Neural cell (in vitro differentiated cells): ENCODE measurements at regions not wholly inside any gene's neighbourhood (a gene's known extent, or its start where the extent isn't known, plus 50 kb on each side); places are given as distances from the start of the nearest gene placed in this dataset.

Source experiments
- H2AFZ ChIP-seq: fragments of 200-600, 300-800 bp; sonication (generic), shearing (Covaris generic); 2 replicates; pipeline ENCODE4 v1.6.0; 2014; ENCODE audit warnings: low read depth, mild to moderate bottlenecking, antibody characterized with exemption, low read length, moderate library complexity
- H3F3A ChIP-seq: fragments of 200-600 bp; shearing (Covaris generic); 2 replicates; pipeline ENCODE4 v1.6.1; 2016; ENCODE audit warnings: mild to moderate bottlenecking, moderate library complexity, mixed read lengths, antibody characterized with exemption, low read length; ENCODE audit not compliant: insufficient read depth, poor library complexity, severe bottlenecking
- H3K27ac ChIP-seq: fragments of 200-600, 300-800 bp; sonication (generic), shearing (Covaris generic); 2 replicates; pipeline ENCODE4 v1.5.1; 2014; ENCODE audit warnings: mild to moderate bottlenecking, low read length, moderate library complexity
- H3K27me3 ChIP-seq: fragments of 300-800, 200-600 bp; sonication (generic), shearing (Covaris generic); 2 replicates; pipeline ENCODE4 v1.6.0; 2014; ENCODE audit warnings: mild to moderate bottlenecking, low read depth, low read length, moderate library complexity; ENCODE audit not compliant: insufficient read depth
- H3K36me3 ChIP-seq: fragments of 300-800, 200-600 bp; sonication (generic), shearing (Covaris generic); 2 replicates; pipeline ENCODE4 v1.5.1; 2014; ENCODE audit warnings: mild to moderate bottlenecking, antibody characterized with exemption, low read length, moderate library complexity; ENCODE audit not compliant: insufficient read depth
- H3K4me2 ChIP-seq: fragments of 300-800, 200-600 bp; sonication (generic), shearing (Covaris generic); 2 replicates; pipeline ENCODE4 v1.6.0; 2014; ENCODE audit warnings: mild to moderate bottlenecking, low read length
- H3K4me3 ChIP-seq: fragments of 300-800, 200-600 bp; sonication (generic), shearing (Covaris generic); 2 replicates; pipeline ENCODE4 v1.5.1; 2014; ENCODE audit warnings: mild to moderate bottlenecking, low read length, moderate library complexity
- H3K79me2 ChIP-seq: fragments of 200-600 bp; shearing (Covaris generic); replicated peaks from 2 replicates; pipeline ENCODE4 v1.6.0; 2014; ENCODE audit warnings: mild to moderate bottlenecking, low read length, moderate library complexity; ENCODE audit not compliant: insufficient read depth
- H3K9ac ChIP-seq: fragments of 300-800, 200-600 bp; sonication (generic), shearing (Covaris generic); 2 replicates; pipeline ENCODE4 v1.6.1; 2016; ENCODE audit warnings: mild to moderate bottlenecking, low read length, mixed read lengths
- H3K9me2 ChIP-seq: fragments of 200-600 bp; shearing (Covaris generic); 2 replicates; pipeline ENCODE4 v1.6.1; 2016; ENCODE audit warnings: mild to moderate bottlenecking, low read length, mixed read lengths; ENCODE audit not compliant: insufficient read depth
- H3K9me3 ChIP-seq: fragments of 200-600, 300-800 bp; sonication (generic), shearing (Covaris generic); 2 replicates; pipeline ENCODE4 v1.6.1; 2016; ENCODE audit warnings: mild to moderate bottlenecking, mixed run types, low read length, moderate library complexity, mixed read lengths
- H4K20me1 ChIP-seq: fragments of 200-600 bp; shearing (Covaris generic); 2 replicates; pipeline ENCODE4 v1.6.1; 2016; ENCODE audit warnings: mild to moderate bottlenecking, mixed run types; ENCODE audit not compliant: insufficient read depth
- CTCF ChIP-seq: fragments of 450-650 bp; IDR thresholded peaks from 2 replicates; pipeline ENCODE4 v1.5.1; 2014; ENCODE audit warnings: antibody characterized with exemption, mild to moderate bottlenecking, moderate library complexity; ENCODE audit not compliant: poor library complexity, severe bottlenecking
- EP300 ChIP-seq: fragments of 450-650 bp; conservative IDR thresholded peaks from 2 replicates; pipeline ENCODE4 v1.6.1; 2014; ENCODE audit warnings: antibody characterized with exemption, mild to moderate bottlenecking, moderate library complexity; ENCODE audit not compliant: poor library complexity, severe bottlenecking
- EZH2 ChIP-seq: fragments of 200-600, 300-800 bp; shearing (Covaris generic), sonication (generic); IDR thresholded peaks from 2 replicates; pipeline ENCODE4 v1.6.1; 2014; ENCODE audit warnings: antibody characterized with exemption, low read length, borderline replicate concordance, mild to moderate bottlenecking; ENCODE audit not compliant: insufficient read depth, poor library complexity, severe bottlenecking
- MXI1 ChIP-seq: fragments of 450-650 bp; conservative IDR thresholded peaks from 2 replicates; pipeline ENCODE4 v1.6.1; 2014; ENCODE audit warnings: antibody characterized with exemption, mild to moderate bottlenecking; ENCODE audit not compliant: poor library complexity, severe bottlenecking
- POLR2AphosphoS5 ChIP-seq: IDR thresholded peaks from 2 replicates; pipeline ENCODE4 v1.6.1; 2012
- RAD21 ChIP-seq: fragments of 450-650 bp; conservative IDR thresholded peaks from 2 replicates; pipeline ENCODE4 v1.6.1; 2014; ENCODE audit warnings: antibody characterized with exemption, mild to moderate bottlenecking, moderate library complexity
- REST ChIP-seq: IDR thresholded peaks from 2 replicates; pipeline ENCODE4 v1.6.1; 2012; ENCODE audit warnings: borderline replicate concordance
- SMC3 ChIP-seq: fragments of 450-650 bp; conservative IDR thresholded peaks from 2 replicates; pipeline ENCODE4 v1.6.1; 2014; ENCODE audit warnings: antibody characterized with exemption, mild to moderate bottlenecking, moderate library complexity; ENCODE audit not compliant: poor library complexity
- TAF1 ChIP-seq: IDR thresholded peaks from 2 replicates; pipeline ENCODE4 v1.6.1; 2012; ENCODE audit warnings: low read depth

DNA sequence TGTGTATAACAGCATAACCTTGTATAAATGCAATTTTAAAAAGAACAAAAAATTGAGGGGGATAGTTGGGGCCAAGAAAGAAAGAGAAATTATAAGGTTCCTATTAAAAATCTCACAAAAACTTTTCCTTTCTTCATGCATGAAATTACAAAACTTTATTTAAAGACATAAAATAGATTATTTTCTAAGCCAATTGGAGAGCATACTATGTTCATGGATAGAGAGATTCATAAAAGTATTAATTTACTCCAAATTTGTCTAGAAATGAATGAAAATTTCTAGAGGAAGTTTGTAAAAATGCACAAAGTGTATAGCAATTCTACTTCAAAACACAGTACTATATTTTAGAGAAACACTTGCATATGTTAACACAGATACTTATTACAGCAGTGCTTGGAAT is 200.4 kb downstream of the PCSK1 start:
- H3K9me2 ChIP-seq, result no peaks in the 10 kb centered on the region
- no peaks in the 10 kb centered on the region for H3K79me2 ChIP-seq
- no peak overlapping the region for H2AFZ ChIP-seq
- no peaks in the 10 kb centered on the region for H3K9me3 ChIP-seq
- H3F3A ChIP-seq, result no peaks in the 10 kb centered on the region
- no peak for TF ChIP-seq SMC3
- TF ChIP-seq REST, result no peak
- H4K20me1 ChIP-seq, result no peaks in the 10 kb centered on the region
- H3K27me3 ChIP-seq, result no peaks in the 10 kb centered on the region
- no peak overlapping the region for H3K9ac ChIP-seq
- no peak overlapping the region for H3K4me2 ChIP-seq
- no peak overlapping the region for H3K4me3 ChIP-seq
- H3K36me3 ChIP-seq, result no peaks in the 10 kb centered on the region
- no peak overlapping the region for H3K27ac ChIP-seq

DNA sequence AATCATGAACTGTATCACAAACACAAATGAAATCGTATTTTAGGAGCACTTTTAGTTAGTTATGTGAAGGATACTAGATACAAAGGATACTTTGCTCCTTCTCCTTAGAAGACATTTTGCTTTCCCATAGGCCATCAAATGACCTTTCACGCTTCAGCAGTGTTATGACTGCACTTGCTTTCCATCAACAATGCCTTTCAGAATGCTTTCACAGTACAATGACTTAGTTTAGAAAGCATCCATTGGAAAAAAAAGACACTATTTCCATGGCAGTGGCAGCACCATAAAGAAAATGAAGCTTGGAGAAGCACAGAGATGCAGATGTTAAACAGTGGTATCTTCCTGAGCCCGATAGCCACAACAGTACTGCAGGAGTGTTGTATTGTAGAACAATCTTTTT is 203.9 kb downstream of the PCSK1 start:
- Histone ChIP-seq H3K9me3 (no peaks in the 10 kb centered on the region), H3K9me2 (no peaks in the 10 kb centered on the region), H2AFZ (no peak overlapping the region), H4K20me1 (no peaks in the 10 kb centered on the region), H3K79me2 (no peaks in the 10 kb centered on the region), H3K9ac (no peak overlapping the region), H3K4me3 (no peak overlapping the region), H3K27ac (no peak overlapping the region), H3K36me3 (no peaks in the 10 kb centered on the region), H3F3A (no peaks in the 10 kb centered on the region), H3K4me2 (no peak overlapping the region), H3K27me3 (no peaks in the 10 kb centered on the region)
- TF ChIP-seq EP300, result peak; percentile 50
- peak; percentile 68 for TF ChIP-seq POLR2AphosphoS5
- no peak for TF ChIP-seq SMC3

- Histone ChIP-seq H3K9me3 (no peaks in the 10 kb centered on the region), H3K9ac (no peak overlapping the region), H3K4me2 (no peak overlapping the region), H3K36me3 (no peaks in the 10 kb centered on the region), H3K4me3 (no peak overlapping the region), H4K20me1 (no peaks in the 10 kb centered on the region), H2AFZ (no peak overlapping the region), H3K79me2 (no peaks in the 10 kb centered on the region), H3K9me2 (no peaks in the 10 kb centered on the region), H3F3A (no peaks in the 10 kb centered on the region), H3K27me3 (no peaks in the 10 kb centered on the region), H3K27ac (no peak overlapping the region)
- no peak for TF ChIP-seq SMC3
- no peak for TF ChIP-seq CTCF
- TF ChIP-seq TAF1, result no peak
- no peak for TF ChIP-seq RAD21
- no peak for TF ChIP-seq EP300
- TF ChIP-seq MXI1, result no peak
- TF ChIP-seq POLR2AphosphoS5, result no peak
- no peak for TF ChIP-seq REST
- no peak for TF ChIP-seq EZH2
Measured at GRCh38 chr5:96228408-96228807, 204.6 kb downstream of the PCSK1 start.
